HG03159 (cell line): ENCODE measurements at regions not wholly inside any gene's neighbourhood (a gene's known extent, or its start where the extent isn't known, plus 50 kb on each side); places are given as distances from the start of the nearest gene placed in this dataset.
"Not testable (repeated sequence)": the region's sequence is repeated elsewhere in the genome, so short reads cannot be mapped to it uniquely, and the experiment has no call there.

Experiments used
- ATAC-seq: cut with Tn5 transposase; IDR thresholded peaks from one replicate; pipeline ENCODE4 v1.9.1; 2021; ENCODE audit warnings: mild to moderate bottlenecking, moderate library complexity; ENCODE audit not compliant: unreplicated experiment

DNA sequence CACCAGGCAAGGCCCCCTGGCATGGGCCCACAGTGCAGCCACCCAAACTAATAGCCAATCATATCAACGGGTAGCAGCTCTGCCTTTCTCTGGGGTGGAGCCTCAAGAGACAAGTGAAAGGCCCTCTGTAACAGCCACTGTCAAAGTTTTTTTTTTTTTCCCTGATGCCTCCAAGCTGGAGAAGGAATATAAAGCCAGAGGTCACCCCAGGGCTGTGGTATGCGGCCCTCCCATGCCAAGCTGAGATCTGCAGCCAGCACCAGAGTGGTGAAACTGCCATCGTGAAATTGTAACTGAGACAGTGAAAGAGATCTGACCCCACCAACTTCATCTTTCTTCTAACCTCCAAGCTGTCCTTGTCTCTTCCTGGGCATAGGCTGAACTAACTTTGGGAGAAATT, 407.0 kb downstream of the KLHL4 start:
- ATAC-seq = no peak

DNA sequence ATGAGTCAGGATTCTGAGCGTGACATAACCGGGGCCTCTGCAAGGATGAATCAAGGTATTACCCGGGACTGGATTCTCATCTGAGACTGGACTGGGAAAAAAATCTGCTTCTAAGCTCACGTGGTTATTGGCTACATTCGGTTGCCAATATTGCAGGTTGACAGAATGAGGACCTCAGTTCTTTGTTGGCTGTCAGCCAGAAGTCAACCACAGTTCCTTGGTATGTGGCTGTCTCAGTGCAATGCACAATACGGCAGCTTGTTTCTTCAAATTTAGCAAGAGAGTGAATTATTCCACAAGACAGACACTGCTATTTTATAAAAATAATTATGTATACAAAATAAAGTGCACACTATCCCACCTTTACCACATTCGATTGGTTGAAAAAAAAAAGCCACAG, 424.2 kb downstream of the KLHL4 start:
- ATAC-seq = no peak

DNA sequence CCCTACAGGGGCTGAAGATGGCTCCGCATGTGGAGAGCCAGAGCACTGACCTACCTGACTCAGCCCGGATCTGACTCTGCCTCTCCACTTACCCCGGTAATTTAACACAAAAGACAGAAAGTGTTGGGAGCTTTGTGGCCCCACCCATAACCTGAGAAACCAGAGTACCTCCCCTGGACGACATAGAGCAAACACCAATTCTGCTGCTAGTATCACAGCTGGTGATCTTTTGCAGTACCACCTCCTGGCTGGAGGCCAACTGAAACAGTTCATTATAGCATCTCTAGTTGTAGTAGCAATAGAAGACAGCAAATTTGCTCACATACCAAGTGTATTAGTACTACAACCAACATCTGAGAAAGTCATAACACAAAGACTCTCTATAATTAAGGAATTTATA, 443.9 kb downstream of the KLHL4 start:
- ATAC-seq = no peak

DNA sequence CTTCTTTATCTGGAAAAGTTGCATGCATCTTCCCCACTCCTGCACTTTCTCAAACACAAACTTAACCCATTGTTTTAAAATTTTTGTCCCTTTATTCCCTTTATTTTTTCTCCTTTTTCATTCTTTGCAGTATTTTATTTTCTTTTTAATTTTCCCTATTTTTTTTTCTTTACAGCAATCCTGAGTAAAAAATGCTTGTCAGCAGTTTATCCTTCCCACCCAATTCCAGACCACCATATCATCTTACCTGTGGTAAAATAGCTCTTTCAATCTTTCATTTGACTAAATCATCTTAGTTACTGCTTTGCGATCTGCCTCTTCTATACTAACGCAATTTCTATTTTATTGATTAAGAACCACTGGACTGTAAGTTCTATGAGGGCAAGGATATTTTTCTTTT, 450.5 kb downstream of the KLHL4 start:
- no peak for ATAC-seq

DNA sequence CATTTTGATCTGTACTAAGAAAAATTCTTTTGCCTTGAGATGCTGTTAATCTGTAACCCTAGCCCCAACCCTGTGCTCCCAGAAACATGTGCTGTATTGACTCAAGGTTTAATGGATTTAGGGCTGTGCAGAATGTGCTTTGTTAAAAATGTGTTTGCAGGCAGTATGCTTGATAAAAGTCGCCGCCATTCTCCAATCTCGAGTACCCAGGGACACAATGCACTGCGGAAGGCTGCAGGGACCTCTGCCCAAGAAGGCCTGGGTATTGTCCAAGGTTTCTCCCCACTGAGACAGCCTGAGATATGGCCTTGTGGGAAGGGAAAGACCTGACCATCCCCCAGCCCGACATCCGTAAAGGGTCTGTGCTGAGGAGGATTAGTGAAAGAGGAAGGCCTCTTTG, 454.5 kb downstream of the KLHL4 start:
- not testable (repeated sequence) for ATAC-seq

DNA sequence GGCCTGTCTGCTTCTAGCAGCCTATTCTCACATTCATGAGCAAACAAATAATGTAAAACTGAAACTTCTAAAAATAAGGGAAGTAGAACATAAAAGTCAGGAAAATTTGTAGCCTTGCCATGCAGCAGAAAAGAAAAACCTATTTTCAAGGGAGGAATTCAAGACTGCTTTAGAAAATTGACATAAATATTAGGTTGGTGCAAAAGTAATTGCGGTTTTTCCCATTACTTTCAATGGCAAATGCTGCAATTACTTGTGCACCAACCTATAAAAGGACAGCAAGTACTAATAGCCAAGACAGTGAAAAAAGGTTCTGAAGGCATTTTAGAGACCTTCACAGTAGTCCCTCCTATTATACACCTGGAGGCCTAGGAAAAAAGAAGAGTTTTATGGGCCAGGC, 457.8 kb downstream of the KLHL4 start:
- ATAC-seq = no peak

DNA sequence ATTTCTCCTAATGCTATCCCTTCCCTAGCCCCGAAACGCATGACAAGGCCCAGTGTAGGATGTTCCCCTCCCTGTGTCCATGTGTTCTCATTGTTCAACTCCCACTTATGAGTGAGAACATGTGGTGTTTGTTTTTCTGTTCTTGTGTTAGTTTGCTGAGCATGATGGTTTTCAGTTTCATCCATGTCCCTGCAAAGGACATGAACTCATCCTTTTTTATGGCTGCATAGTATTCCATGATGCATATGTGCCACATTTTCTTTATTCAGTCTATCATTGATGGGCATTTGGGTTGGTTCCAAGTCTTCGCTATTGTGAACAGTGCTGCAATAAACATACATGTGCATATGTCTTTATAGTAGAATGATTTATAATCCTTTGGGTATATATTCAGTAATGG, 490.3 kb downstream of the KLHL4 start:
- ATAC-seq = not testable (repeated sequence)

DNA sequence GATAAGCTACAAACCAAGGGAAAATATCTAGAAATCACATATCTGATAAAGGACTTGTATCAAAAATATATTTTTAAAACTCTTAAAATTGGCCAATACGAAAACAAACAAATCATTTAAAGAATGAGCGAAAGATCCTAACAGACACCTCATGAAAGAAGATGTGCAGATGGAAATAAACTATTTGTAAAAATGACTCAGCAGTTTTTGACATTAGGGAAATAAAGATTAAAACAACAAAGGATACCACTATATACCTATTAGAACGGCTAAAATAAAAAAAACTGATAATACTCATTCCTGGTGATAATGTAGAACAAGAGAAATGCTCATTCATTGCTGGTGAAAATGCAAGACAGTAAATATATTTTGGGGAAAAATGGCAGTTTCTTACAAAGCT, 506.4 kb downstream of the KLHL4 start:
- ATAC-seq = no peak

DNA sequence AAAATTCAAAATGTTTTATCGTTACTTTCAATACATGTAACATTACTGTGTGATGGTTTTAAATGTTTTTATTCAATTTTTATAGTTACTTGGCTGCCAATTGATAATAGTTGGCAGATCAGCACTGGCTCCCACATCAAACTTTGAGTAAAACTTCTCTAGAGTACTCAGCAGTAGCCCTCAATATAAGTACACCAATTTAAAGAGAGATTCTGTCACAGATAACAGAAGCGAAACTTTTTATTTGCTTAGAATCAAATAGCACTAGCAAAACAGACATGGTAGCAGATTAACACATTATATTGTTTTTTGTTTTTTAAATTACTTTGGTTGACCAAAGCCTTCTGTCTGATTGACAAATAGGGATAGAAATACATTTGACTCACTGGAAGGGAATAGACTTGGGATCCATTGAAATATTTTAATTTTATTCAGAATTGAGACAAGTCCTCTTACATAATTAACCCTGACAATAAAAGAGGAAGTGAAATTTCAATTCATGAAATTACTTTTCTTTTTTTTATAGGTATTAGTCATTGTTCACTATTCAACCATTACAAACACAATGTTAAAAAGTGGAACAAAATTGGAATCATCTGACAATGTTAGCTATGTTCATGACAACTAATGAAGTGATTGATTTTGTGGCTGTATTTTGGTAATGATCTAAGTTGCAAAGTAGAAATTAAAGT, 554.9 kb downstream of the KLHL4 start:
- no peak for ATAC-seq

DNA sequence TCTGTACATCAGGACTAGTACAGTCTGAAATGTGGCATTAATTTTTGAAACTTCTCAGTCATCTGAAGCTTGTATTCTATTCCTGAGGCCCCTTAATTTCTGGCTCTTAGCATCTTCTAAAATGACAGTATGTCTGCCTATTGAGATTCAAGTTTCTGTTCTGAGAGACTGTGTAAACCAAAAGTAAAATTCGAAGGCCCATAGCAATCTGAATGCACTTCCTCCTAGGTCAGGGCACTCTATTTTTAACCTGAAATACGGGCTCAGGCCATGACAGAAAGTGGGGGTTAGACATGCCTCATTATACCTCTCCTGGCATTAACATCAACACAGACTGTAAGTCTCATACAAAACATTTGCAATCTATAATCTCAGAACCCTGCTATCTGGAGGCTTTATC, 584.4 kb downstream of the KLHL4 start:
- no peak for ATAC-seq

DNA sequence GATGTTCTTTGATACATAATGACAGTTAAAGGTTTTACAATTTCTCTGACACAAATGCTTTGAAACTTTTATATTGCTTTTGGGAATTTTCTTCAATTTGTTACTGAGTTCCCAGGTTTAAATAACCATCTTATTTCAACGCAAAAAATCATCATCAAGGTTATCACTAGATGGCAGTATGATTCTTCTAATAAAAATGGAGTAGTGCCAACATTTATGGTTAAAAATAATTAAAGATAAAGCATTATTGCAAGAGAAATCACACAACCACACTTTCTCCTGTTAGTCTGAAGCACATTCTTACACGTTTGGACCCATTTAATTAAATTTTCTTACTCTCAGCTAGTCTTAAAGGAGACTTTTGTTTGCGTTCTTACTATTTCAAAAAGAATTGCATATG, 611.3 kb upstream of the CPXCR1 start:
- no peak for ATAC-seq

DNA sequence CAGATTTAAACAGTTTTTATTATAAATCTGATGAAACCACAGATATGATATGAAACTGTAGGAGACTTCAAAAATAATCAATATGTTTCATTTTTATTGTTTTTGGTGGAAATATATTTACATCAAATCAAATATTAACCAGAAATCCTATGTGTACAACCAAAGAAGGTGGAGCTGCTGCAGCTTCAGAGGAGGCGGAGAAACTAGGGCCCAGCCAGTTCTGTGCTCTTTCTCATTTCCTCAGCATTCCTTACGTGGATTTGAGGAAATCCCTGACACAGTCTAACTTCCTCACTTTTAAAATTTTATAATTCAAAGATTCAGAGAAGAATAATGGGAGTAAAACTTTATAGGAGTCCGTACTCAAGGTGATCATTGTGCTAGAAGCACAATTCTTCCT, 610.7 kb upstream of the CPXCR1 start:
- no peak for ATAC-seq

DNA sequence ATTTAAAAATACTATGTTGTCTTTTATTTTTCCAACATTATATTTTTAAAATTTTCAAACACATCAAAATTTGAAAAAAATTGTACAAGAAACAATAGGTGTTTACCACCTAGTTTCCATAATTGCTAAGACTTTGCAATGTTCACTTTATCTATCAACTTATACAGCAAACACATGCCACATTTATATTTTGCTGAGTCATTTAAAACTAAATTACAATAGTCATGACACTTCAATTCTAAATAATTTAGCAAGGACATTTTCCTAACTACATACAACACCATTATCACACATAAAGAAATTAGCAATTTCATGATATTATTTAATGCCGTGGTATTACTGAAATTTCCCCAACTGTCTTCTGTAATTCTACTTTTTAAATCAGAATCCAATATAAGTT, 600.4 kb upstream of the CPXCR1 start:
- ATAC-seq = no peak

DNA sequence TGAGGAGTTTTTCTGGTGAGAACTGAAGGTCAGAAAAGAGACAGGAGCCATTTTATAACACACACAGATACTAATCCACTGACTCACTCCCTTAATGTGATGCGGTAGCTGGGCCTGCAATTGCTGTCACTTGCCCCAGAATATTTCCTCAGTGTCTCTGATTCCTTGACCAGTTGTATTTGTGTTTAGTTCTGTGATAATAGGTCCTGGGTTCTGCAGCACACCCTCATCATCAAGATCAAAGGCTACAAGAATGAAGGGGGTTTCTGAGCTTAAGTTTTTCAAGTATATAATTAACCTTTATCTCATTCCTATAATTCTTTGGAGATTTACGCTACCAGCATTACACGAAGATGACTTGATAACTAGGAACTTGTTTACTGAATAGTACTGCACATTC, 576.5 kb upstream of the CPXCR1 start:
- ATAC-seq = no peak

DNA sequence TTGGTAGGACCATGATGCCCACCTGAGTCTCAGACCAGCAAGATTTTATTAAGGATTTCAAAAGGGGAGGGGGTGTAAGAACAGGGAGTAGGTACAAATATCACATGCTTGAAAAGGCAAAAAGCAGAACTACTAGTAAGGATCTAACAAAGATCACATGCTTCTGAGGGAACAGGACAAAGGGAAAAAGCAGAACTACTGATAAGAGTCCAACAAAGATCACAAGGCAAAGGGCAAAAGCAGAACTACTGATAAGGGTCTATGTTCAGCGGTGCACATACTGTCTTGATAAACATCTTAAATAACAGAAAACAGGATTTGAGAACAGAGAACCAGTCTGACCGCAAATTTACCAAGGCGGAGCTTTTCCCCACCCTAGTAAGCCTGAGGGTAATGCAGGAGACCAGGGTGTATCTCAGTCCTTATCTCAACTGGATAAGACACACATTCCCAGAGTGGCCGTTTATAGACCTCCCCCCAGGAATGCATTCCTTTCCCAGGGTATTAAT, 573.0 kb upstream of the CPXCR1 start:
- not testable (repeated sequence) for ATAC-seq

DNA sequence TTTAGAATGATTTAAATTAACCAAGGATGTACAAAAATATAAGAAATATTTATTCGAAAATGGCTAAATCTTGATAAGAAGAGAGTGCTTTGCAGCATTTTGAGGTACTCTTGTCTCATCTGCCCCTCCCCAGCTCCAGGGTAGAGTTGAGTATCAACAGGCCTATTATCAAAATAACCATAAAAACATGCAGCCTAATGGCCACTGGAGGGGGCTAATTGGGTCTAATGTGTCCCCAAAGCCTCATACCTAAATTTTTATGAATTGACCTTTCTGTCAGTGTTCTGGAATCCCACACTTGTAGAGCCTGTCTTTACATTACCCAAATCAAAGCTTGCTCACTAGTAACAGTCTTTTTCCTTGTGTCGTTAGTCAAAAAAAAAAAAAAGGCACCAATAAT, 544.9 kb upstream of the CPXCR1 start:
- ATAC-seq = no peak

DNA sequence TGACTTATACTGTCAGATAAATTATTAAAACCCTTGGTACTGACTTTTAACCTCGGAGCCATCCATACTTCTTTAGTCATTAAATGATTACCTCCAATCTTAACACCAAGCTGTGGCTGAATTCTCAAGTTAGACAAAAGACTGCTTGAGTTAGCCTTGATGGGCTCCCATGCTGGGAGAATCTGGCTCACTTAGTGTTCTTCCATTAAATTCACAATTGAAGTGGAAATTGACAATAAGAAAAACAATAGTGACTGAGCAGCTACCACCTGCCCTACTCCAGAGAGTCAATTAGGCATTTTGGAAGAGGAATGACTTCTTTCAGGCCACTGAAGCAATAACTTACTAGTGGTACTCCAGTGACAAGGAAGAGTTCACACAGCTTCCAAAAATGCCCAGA, 503.0 kb upstream of the CPXCR1 start:
- no peak for ATAC-seq

DNA sequence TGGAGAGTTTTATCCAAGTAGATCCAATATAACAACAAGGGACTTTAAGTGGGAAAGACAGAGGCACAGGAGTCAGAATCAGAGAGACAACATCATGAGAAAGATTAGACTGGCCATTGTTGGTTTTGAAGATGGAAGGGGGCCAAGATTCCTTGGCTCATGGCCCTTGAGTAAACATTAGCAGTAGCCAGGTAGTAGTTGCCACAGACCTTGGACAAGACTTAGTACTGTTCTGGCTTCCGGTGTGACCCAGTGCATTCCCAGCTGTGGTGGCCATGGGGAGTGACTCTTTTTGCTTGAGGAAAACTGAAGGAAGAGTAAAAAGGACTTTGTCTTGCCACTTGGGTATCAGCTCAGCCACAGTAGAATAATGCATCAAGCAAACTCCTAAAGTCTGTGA, 462.2 kb upstream of the CPXCR1 start:
- ATAC-seq = no peak

DNA sequence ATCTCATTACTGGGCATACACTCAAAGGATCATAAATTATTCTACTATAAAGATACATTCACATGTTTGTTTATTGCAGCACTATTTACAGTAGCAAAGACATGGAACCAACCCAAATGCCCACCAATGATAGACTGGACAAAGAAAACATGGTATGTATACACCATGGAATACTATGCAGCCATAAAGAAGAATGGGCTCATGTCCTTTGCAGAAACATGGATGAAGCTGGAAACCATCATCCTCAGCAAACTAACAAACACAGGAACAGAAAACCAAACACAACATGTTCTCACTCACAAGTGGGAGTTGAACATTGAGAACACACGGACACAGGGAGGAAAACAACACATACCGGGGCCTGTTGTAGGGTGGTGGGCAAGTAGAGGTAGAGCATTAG, 433.1 kb upstream of the CPXCR1 start:
- not testable (repeated sequence) for ATAC-seq

DNA sequence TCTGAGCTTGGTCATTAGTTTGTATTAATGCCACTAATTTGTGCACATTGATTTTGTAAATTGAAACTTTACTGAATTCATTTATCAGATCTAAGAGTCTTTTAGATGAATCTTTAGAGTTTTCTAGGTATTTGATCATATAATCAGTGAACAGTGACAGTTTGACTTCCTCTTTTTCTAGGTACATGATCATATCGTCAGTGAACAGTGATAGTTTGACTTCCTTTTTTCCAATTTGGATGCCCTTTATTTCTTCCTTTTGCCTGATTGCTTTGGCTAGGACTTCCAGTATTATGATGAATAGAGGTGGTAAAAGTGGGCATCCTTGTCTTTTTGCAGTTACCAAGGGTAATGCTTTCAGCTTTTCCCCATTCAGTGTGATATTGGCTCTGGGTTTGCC, 421.4 kb upstream of the CPXCR1 start:
- no peak for ATAC-seq

DNA sequence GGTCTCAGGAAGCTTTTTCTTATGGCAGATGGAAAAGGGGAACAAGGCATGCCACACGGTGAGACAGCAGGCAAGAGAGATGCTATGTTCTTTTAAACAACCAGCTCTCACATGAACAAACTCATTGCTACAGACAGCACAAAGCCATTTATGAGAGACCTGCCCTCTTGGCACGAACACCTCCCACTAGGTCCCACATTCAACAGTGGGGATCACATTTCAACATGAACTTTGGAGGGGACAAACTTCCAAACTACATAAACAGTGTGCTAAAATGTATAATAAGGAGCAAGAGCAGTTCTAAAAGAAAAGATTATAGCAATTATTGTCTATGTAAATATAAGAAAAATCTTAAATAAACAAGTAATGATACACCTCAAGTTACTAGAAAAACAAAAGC, 391.8 kb upstream of the CPXCR1 start:
- ATAC-seq = no peak

DNA sequence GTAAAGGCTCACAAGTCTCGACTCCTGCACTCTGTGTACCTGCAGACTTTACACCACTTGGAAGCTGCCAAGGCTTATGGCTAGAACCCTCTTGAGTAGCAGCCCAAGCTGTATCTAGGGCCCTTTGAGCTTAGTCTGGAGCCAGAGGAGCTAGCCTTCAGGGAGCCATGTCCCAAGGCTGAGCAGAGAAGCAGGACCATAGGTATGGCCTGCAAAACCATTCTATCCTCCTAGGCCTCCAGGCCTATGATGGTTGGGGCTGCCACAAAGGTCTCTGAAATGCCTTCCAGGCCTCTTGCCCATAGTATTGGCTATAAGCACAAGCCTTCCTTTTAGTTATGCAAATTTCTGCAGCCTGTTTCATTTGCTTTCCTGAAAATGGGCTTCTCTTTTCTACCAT, 380.7 kb upstream of the CPXCR1 start:
- ATAC-seq = no peak

DNA sequence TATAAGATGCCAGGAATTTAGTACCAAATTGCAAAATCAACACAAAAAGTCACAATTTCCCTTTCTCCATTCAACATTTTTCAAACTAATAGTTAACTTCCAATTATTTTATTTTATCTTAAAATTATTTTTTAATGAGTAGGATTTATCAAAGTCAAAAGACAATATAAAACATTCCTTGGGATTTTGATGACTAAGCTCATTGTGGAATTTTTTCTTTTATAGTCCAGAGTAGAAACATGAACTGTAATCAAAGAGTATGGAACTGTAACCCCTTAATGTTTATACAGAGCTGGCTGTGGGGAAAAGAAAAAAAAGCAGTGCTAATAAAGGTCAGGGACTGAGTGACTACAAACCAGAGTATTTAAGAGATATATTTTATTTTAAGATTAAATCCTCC, 368.6 kb upstream of the CPXCR1 start:
- ATAC-seq = no peak
